Naive B cell (primary cell): ENCODE measurements at regions not wholly inside any gene's neighbourhood (a gene's known extent, or its start where the extent isn't known, plus 50 kb on each side); places are given as distances from the start of the nearest gene placed in this dataset.

Source experiments
- ATAC-seq, 2 donors: fragments of 150-1000 bp; cut with Tn5 transposase; 2 replicates each; pipeline ENCODE4 v1.10.0; 2021; ENCODE audit warnings: low read depth in 2 of 2, mild to moderate bottlenecking in 2 of 2, moderate library complexity in 2 of 2
- DNase-seq: peaks from one replicate; pipeline ENCODE4 v3.0.0; 2022
- H3K27ac Mint-ChIP-seq, 6 donors: one replicate each; pipeline ENCODE4 v1.8.0; 2020 to 2022; ENCODE audit warnings: mild to moderate bottlenecking in 6 of 6, mixed read lengths in 6 of 6, moderate library complexity in 5 of 6, inconsistent platforms in 2 of 6
- H3K27me3 Mint-ChIP-seq, 3 donors: one replicate each; pipeline ENCODE4 v1.8.0; 2021 to 2022; ENCODE audit warnings: mixed read lengths in 3 of 3, mild to moderate bottlenecking in 1 of 3
- H3K36me3 Mint-ChIP-seq, 2 donors: one replicate each; pipeline ENCODE4 v1.8.0; 2020 to 2022; ENCODE audit warnings: mixed read lengths in 2 of 2, inconsistent platforms in 1 of 2, mild to moderate bottlenecking in 1 of 2
- H3K4me1 Mint-ChIP-seq, 3 donors: one replicate each; pipeline ENCODE4 v1.8.0; 2020 to 2022; ENCODE audit warnings: mixed read lengths in 3 of 3, inconsistent platforms in 1 of 3, mild to moderate bottlenecking in 1 of 3, moderate library complexity in 1 of 3
- H3K4me3 Mint-ChIP-seq, 8 donors: one replicate each; pipeline ENCODE4 v1.8.0; 2020 to 2022; ENCODE audit warnings: mild to moderate bottlenecking in 8 of 8, mixed read lengths in 8 of 8, moderate library complexity in 8 of 8, inconsistent platforms in 2 of 8
- H3K9me3 Mint-ChIP-seq, 7 donors: one replicate each; pipeline ENCODE4 v1.8.0; 2020 to 2022; ENCODE audit warnings: mixed read lengths in 7 of 7, mild to moderate bottlenecking in 5 of 7, inconsistent platforms in 2 of 7, moderate library complexity in 1 of 7

GRCh38 chr5:159765135-159765433 is 151.2 kb upstream of the ADRA1B start:
- Mint-ChIP-seq H3K27me3 (peaks cover 14 to 29% (median 26%) of the 10 kb centered on the region in 3 donors), H3K36me3 (no peaks in the 10 kb centered on the region), H3K27ac (no peak overlapping the region), H3K4me3 (no peak overlapping the region), H3K9me3 (peaks cover 0 to 10% (median 0%) of the 10 kb centered on the region in 7 donors), H3K4me1 (peaks cover 11 to 15% (median 13%) of the 10 kb centered on the region in 3 donors)
- no peak for DNase-seq
- ATAC-seq: no peak

- Mint-ChIP-seq H3K9me3 (peaks cover 0 to 10% (median 0%) of the 10 kb centered on the region in 7 donors), H3K36me3 (no peaks in the 10 kb centered on the region), H3K27ac (no peak overlapping the region), H3K4me3 (no peak overlapping the region), H3K4me1 (peaks cover 11 to 15% (median 13%) of the 10 kb centered on the region in 3 donors), H3K27me3 (peaks cover 14 to 26% (median 25%) of the 10 kb centered on the region in 3 donors)
- DNase-seq (no peak), ATAC-seq (peak in 1 of 2 donors; percentile 21)
Measured at GRCh38 chr5:159765760-159766517, 150.3 kb upstream of the ADRA1B start.

- DNase-seq (no peak), ATAC-seq (no peak)
- Mint-ChIP-seq H3K36me3 (no peaks in the 10 kb centered on the region), H3K4me3 (no peak overlapping the region), H3K27me3 (peaks cover 14 to 36% (median 22%) of the 10 kb centered on the region in 3 donors), H3K27ac (peak overlapping the region in 1 of 6 donors; percentile 5), H3K4me1 (peaks cover 15 to 19% (median 17%) of the 10 kb centered on the region in 3 donors), H3K9me3 (peaks cover 0 to 10% (median 0%) of the 10 kb centered on the region in 7 donors)
Measured at GRCh38 chr5:159768243-159768642, 148.0 kb upstream of the ADRA1B start.

GRCh38 chr5:159772698-159773061 is 143.6 kb upstream of the ADRA1B start:
- Mint-ChIP-seq H3K27me3 (peaks cover 26 to 61% (median 48%) of the 10 kb centered on the region in 3 donors), H3K36me3 (no peaks in the 10 kb centered on the region), H3K9me3 (peaks cover 0 to 2% (median 0%) of the 10 kb centered on the region in 7 donors), H3K4me1 (peaks cover 5 to 8% (median 7%) of the 10 kb centered on the region in 3 donors), H3K27ac (peak overlapping the region in 5 of 6 donors; percentile 22 to 54 (median 32)), H3K4me3 (peak overlapping the region; percentile 49 to 90 (median 66))
- no peak for ATAC-seq
- DNase-seq: no peak

GRCh38 chr5:159773062-159773924 is 143.0 kb upstream of the ADRA1B start:
- H3K9me3 Mint-ChIP-seq: no peaks in the 10 kb centered on the region
- H3K4me3 Mint-ChIP-seq: peak overlapping the region; percentile 54 to 90 (median 71)
- H3K36me3 Mint-ChIP-seq: no peaks in the 10 kb centered on the region
- peak overlapping the region; percentile 12 to 96 (median 32) for H3K27ac Mint-ChIP-seq
- ATAC-seq (peak; percentile 86 to 89), DNase-seq (peak; percentile 56)
- H3K4me1 Mint-ChIP-seq: peaks cover 5 to 8% (median 7%) of the 10 kb centered on the region in 3 donors
- peaks cover 20 to 59% (median 42%) of the 10 kb centered on the region in 3 donors for H3K27me3 Mint-ChIP-seq

GRCh38 chr5:159774476-159775031 is 141.7 kb upstream of the ADRA1B start:
- Mint-ChIP-seq H3K27me3 (peaks cover 14 to 51% (median 32%) of the 10 kb centered on the region in 3 donors), H3K4me1 (peaks cover 5 to 8% (median 7%) of the 10 kb centered on the region in 3 donors), H3K9me3 (no peaks in the 10 kb centered on the region), H3K27ac (peak overlapping the region in 2 of 6 donors; percentile 6 to 41), H3K36me3 (no peaks in the 10 kb centered on the region), H3K4me3 (peak overlapping the region in 3 of 8 donors; percentile 17 to 81 (median 20))
- DNase-seq (no peak), ATAC-seq (no peak)

- Mint-ChIP-seq H3K9me3 (no peaks in the 10 kb centered on the region), H3K27ac (peak overlapping the region in 1 of 6 donors; percentile 18), H3K27me3 (peaks cover 14 to 59% (median 43%) of the 10 kb centered on the region in 3 donors), H3K4me3 (peak overlapping the region in 1 of 8 donors; percentile 31), H3K36me3 (no peaks in the 10 kb centered on the region), H3K4me1 (peaks cover 5 to 8% (median 7%) of the 10 kb centered on the region in 3 donors)
- ATAC-seq (no peak), DNase-seq (no peak)
Measured at GRCh38 chr5:159775890-159776289, 140.4 kb upstream of the ADRA1B start.

- Mint-ChIP-seq H3K4me3 (no peak overlapping the region), H3K36me3 (no peaks in the 10 kb centered on the region), H3K27me3 (peaks cover 14 to 61% (median 56%) of the 10 kb centered on the region in 3 donors), H3K27ac (no peak overlapping the region), H3K4me1 (peaks cover 5 to 8% (median 7%) of the 10 kb centered on the region in 3 donors), H3K9me3 (no peaks in the 10 kb centered on the region)
- ATAC-seq: no peak
- DNase-seq: no peak
Measured at GRCh38 chr5:159777049-159777660, 139.1 kb upstream of the ADRA1B start.

- H3K27me3 Mint-ChIP-seq: peaks cover 5 to 51% (median 40%) of the 10 kb centered on the region in 3 donors
- DNase-seq (no peak), ATAC-seq (no peak)
- H3K4me1 Mint-ChIP-seq: no peaks in the 10 kb centered on the region
- no peaks in the 10 kb centered on the region for H3K9me3 Mint-ChIP-seq
- no peak overlapping the region for H3K4me3 Mint-ChIP-seq
- H3K27ac Mint-ChIP-seq: no peak overlapping the region
- H3K36me3 Mint-ChIP-seq: no peaks in the 10 kb centered on the region
Measured at GRCh38 chr5:159779481-159779880, 136.8 kb upstream of the ADRA1B start.

GRCh38 chr5:159780246-159780645 is 136.0 kb upstream of the ADRA1B start:
- Mint-ChIP-seq H3K4me3 (no peak overlapping the region), H3K9me3 (no peaks in the 10 kb centered on the region), H3K27ac (peak overlapping the region in 1 of 6 donors; percentile 20), H3K36me3 (no peaks in the 10 kb centered on the region), H3K4me1 (no peaks in the 10 kb centered on the region), H3K27me3 (peaks cover 2 to 43% (median 33%) of the 10 kb centered on the region in 3 donors)
- ATAC-seq (no peak), DNase-seq (no peak)

- DNase-seq: no peak
- H3K36me3 Mint-ChIP-seq: no peaks in the 10 kb centered on the region
- H3K27ac Mint-ChIP-seq: no peak overlapping the region
- no peaks in the 10 kb centered on the region for H3K4me1 Mint-ChIP-seq
- H3K27me3 Mint-ChIP-seq: peaks cover 4 to 44% (median 44%) of the 10 kb centered on the region in 3 donors
- H3K4me3 Mint-ChIP-seq: no peak overlapping the region
- ATAC-seq: no peak
- H3K9me3 Mint-ChIP-seq: no peaks in the 10 kb centered on the region
Measured at GRCh38 chr5:159781626-159782157, 134.6 kb upstream of the ADRA1B start.

GRCh38 chr5:159782197-159782994 is 133.9 kb upstream of the ADRA1B start:
- ATAC-seq (peak in 1 of 2 donors; percentile 35), DNase-seq (no peak)
- no peaks in the 10 kb centered on the region for H3K9me3 Mint-ChIP-seq
- peaks cover 7 to 48% (median 45%) of the 10 kb centered on the region in 3 donors for H3K27me3 Mint-ChIP-seq
- no peak overlapping the region for H3K4me3 Mint-ChIP-seq
- no peaks in the 10 kb centered on the region for H3K4me1 Mint-ChIP-seq
- H3K27ac Mint-ChIP-seq: peak overlapping the region in 1 of 6 donors; percentile 19
- no peaks in the 10 kb centered on the region for H3K36me3 Mint-ChIP-seq
